Calu3 (cell line): ENCODE measurements at regions not wholly inside any gene's neighbourhood (a gene's known extent, or its start where the extent isn't known, plus 50 kb on each side); places are given as distances from the start of the nearest gene placed in this dataset.

Experiments
- BruUV-seq: library from RNA; stranded (reverse); fragments of 400-500 nt; replicated peaks from 2 replicates; lab custom pipeline; 2021; lab: Mats Ljungman, UMichigan
- CTCF ChIA-PET: fragments of 300-600 bp; sonication (Branson Sonifier 250); formaldehyde crosslinking; loops from one replicate; lab custom pipeline; 2022; ENCODE audit warnings: antibody characterized with exemption; lab: Charles Lee
- DNase-seq: peaks from one replicate; pipeline ENCODE4 v3.0.0; 2022
- H3K27ac Mint-ChIP-seq: one replicate; pipeline ENCODE4 v1.8.0; 2022; ENCODE audit warnings: mixed read lengths; ENCODE audit not compliant: unreplicated experiment
- H3K27me3 Mint-ChIP-seq: one replicate; pipeline ENCODE4 v1.8.0; 2022; ENCODE audit warnings: mixed read lengths; ENCODE audit not compliant: unreplicated experiment
- H3K36me3 Mint-ChIP-seq: one replicate; pipeline ENCODE4 v1.8.0; 2022; ENCODE audit warnings: mild to moderate bottlenecking, moderate library complexity, mixed read lengths; ENCODE audit not compliant: insufficient read depth, unreplicated experiment
- H3K4me1 Mint-ChIP-seq: one replicate; pipeline ENCODE4 v1.8.0; 2022; ENCODE audit warnings: mild to moderate bottlenecking, low read depth, mixed read lengths; ENCODE audit not compliant: unreplicated experiment
- H3K4me3 Mint-ChIP-seq: one replicate; pipeline ENCODE4 v1.8.0; 2022; ENCODE audit warnings: mild to moderate bottlenecking, low read depth, moderate library complexity, mixed read lengths; ENCODE audit not compliant: unreplicated experiment
- H3K9me3 Mint-ChIP-seq: one replicate; pipeline ENCODE4 v1.8.0; 2022; ENCODE audit warnings: low read depth, mixed read lengths; ENCODE audit not compliant: unreplicated experiment
- CTCF ChIP-seq: fragments of 200-600 bp; IDR thresholded peaks from one replicate; pipeline ENCODE4 v1.8.0; 2022; ENCODE audit warnings: antibody characterized with exemption; ENCODE audit not compliant: unreplicated experiment
- intact Hi-C: fragments of 100-400 bp; cut with micrococcal nuclease; formaldehyde crosslinking; loops from one replicate; pipeline ENCODE4 v1.10.0; 2022; ENCODE audit not compliant: unreplicated experiment

- CTCF ChIA-PET: interaction anchor here (0.6 to 1.4 kb wide), 5 partner anchors 8 to 479 kb away, joined by 3 to 4 read pairs (median 3); no protein-coding TSS in a partner anchor
- DNase-seq: peak; percentile 52
- Mint-ChIP-seq H3K27me3 (peaks cover 52% of the 10 kb centered on the region), H3K4me3 (no peak overlapping the region), H3K4me1 (peaks cover 9% of the 10 kb centered on the region), H3K36me3 (no peaks in the 10 kb centered on the region), H3K27ac (peak overlapping the region; percentile 25), H3K9me3 (no peaks in the 10 kb centered on the region)
- intact Hi-C loops: no loop called here
- no peak for TF ChIP-seq CTCF
- BruUV-seq: no TSS peak
Observed at GRCh38 chr16:87044032-87044382, 273.2 kb downstream of the C16orf95 start.

GRCh38 chr16:87044829-87045228 lies 272.4 kb downstream of the C16orf95 start:
- DNase-seq: no peak
- intact Hi-C loops: no loop called here
- Mint-ChIP-seq H3K9me3 (no peaks in the 10 kb centered on the region), H3K4me1 (peaks cover 9% of the 10 kb centered on the region), H3K27me3 (peaks cover 52% of the 10 kb centered on the region), H3K36me3 (no peaks in the 10 kb centered on the region), H3K4me3 (no peak overlapping the region), H3K27ac (no peak overlapping the region)
- no peak for TF ChIP-seq CTCF
- no TSS peak for BruUV-seq
- CTCF ChIA-PET: interaction anchor here (0.8 kb wide), 1 partner anchor 171 kb away, joined by 3 read pairs; no protein-coding TSS in a partner anchor

DNA sequence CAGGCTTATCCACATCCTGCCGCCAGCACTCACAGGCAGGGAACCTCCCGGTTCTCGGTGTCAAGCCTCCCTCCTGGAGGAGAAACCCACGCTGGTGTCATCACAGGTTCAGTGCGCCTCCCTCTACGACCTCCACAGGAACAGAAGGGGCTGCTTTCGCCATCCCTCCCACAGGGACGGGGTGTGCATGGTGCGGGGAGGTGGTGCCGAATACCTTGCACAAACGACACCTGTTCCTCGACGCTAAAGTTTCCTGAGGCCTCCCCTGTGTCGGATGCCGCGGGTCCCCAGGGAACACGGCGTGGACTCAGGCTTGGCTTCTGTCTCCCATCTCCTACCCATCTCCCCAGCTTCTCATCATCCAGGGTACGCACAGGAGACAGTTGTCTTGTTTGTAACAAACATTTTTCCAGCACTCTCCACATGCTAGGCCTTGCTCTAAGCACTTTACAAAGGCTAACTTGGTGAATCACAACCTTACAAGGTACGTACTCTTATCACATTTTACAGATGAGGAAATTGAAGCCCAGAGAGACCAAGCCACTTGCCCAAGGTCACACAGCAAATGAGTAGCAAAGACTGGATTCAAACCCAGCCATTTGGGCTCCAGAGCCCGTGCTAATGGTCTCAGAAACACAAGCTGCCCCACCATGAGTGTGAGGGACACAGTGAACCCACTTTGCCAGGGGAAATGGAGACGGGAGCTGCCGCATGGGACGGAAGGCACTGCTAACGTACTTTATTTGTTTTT lies 271.6 kb downstream of the C16orf95 start:
- DNase-seq: no peak
- H3K36me3 Mint-ChIP-seq: no peaks in the 10 kb centered on the region
- BruUV-seq: no TSS peak
- H3K4me3 Mint-ChIP-seq: no peak overlapping the region
- CTCF ChIA-PET: interaction anchor here (0.5 kb wide), 2 partner anchors 10 to 74 kb away, joined by 4 to 6 read pairs; no protein-coding TSS in a partner anchor
- peaks cover 59% of the 10 kb centered on the region for H3K27me3 Mint-ChIP-seq
- intact Hi-C loops: no loop called here
- TF ChIP-seq CTCF: no peak
- no peaks in the 10 kb centered on the region for H3K9me3 Mint-ChIP-seq
- peaks cover 9% of the 10 kb centered on the region for H3K4me1 Mint-ChIP-seq
- H3K27ac Mint-ChIP-seq: no peak overlapping the region

DNA sequence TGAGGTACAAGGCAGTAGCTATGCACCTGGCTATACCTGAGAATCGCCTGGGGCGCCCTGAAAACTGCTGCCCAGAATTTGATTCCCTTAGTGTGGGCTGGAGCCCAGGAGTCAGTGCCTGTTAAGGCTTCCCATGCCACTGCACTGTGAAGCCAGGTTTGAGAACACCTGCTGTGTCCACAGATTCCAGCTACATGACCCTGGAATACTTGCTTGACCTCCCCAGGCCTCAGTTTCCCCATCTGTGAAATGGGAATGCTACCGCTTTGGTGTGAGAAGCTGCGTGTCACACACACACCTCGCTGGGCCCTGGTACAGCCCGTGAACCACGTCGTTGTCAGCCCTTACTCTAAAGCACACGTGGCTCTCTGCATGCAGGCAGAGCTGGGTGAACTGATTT lies 271.0 kb downstream of the C16orf95 start:
- no peak for TF ChIP-seq CTCF
- CTCF ChIA-PET: interaction anchor here (0.5 kb wide), 1 partner anchor 9 kb away, joined by 4 read pairs; no protein-coding TSS in a partner anchor
- peaks cover 64% of the 10 kb centered on the region for H3K27me3 Mint-ChIP-seq

More for the DNA sequence above, 271.0 kb downstream of the C16orf95 start:
- Mint-ChIP-seq H3K4me3 (no peak overlapping the region), H3K9me3 (no peaks in the 10 kb centered on the region), H3K4me1 (peaks cover 9% of the 10 kb centered on the region), H3K27ac (no peak overlapping the region), H3K36me3 (no peaks in the 10 kb centered on the region)
- DNase-seq: no peak
- no TSS peak for BruUV-seq
- intact Hi-C loops: no loop called here
